ENCODE measurements at regions not wholly inside any gene's neighbourhood (a gene's known extent, or its start where the extent isn't known, plus 50 kb on each side); places are given as distances from the start of the nearest gene placed in this dataset.
"Not testable (repeated sequence)": the region's sequence is repeated elsewhere in the genome, so short reads cannot be mapped to it uniquely, and the experiment has no call there.

DNA sequence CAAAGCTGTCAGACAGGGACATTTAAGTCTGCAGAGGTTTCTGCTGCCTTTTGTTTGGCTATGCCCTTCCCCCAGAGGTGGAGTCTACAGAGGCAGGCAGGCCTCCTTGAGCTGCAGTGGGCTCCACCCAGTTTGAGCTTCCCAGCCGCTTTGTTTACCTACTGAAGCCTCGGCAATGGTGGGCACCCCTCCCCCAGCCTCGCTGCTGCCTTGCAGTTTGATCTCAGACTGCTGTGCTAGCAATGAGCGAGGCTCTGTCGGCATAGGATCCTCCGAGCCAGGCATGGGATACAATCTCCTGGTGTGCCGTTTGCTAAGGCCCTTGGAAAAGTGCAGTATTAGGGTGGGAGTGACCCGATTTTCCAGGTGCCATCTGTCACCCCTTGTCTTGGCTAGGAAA, 149.4 kb upstream of the PGRMC2 start:
- TF ChIP-seq, protein P1, sequence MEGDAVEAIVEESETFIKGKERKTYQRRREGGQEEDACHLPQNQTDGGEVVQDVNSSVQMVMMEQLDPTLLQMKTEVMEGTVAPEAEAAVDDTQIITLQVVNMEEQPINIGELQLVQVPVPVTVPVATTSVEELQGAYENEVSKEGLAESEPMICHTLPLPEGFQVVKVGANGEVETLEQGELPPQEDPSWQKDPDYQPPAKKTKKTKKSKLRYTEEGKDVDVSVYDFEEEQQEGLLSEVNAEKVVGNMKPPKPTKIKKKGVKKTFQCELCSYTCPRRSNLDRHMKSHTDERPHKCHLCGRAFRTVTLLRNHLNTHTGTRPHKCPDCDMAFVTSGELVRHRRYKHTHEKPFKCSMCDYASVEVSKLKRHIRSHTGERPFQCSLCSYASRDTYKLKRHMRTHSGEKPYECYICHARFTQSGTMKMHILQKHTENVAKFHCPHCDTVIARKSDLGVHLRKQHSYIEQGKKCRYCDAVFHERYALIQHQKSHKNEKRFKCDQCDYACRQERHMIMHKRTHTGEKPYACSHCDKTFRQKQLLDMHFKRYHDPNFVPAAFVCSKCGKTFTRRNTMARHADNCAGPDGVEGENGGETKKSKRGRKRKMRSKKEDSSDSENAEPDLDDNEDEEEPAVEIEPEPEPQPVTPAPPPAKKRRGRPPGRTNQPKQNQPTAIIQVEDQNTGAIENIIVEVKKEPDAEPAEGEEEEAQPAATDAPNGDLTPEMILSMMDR (conservative IDR thresholded peaks at IDR 0.05) = not testable (repeated sequence)
- TF ChIP-seq EZH2 (IDR thresholded peaks at IDR 0.05; ENCODE audit: low read depth) = not testable (repeated sequence)
